GM23248 (cell line): ENCODE measurements at regions not wholly inside any gene's neighbourhood (a gene's known extent, or its start where the extent isn't known, plus 50 kb on each side); places are given as distances from the start of the nearest gene placed in this dataset.
"Not testable (repeated sequence)": the region's sequence is repeated elsewhere in the genome, so short reads cannot be mapped to it uniquely, and the experiment has no call there.

Experiments used
- DNase-seq: peaks from one replicate; pipeline ENCODE4 v3.0.0-alpha.2; 2015
- H2AFZ ChIP-seq: fragments of 200-600 bp; sonication (generic); 2 replicates; pipeline ENCODE4 v1.6.1; 2016; ENCODE audit warnings: antibody characterized with exemption
- H3F3A ChIP-seq: fragments of 200-600 bp; sonication (generic); 2 replicates; pipeline ENCODE4 v1.6.1; 2016; ENCODE audit warnings: mild to moderate bottlenecking, antibody characterized with exemption, mixed run types; ENCODE audit not compliant: insufficient read depth
- H3K27ac ChIP-seq: fragments of 200-600 bp; sonication (generic); 2 replicates; pipeline ENCODE4 v1.5.1; 2016; ENCODE audit warnings: mild to moderate bottlenecking
- H3K27me3 ChIP-seq: fragments of 200-600 bp; sonication (generic); replicated peaks from 2 replicates; pipeline ENCODE4 v1.6.1; 2016; ENCODE audit warnings: mild to moderate bottlenecking; ENCODE audit not compliant: insufficient read depth
- H3K36me3 ChIP-seq: fragments of 200-600 bp; sonication (generic); 2 replicates; pipeline ENCODE4 v1.6.1; 2016; ENCODE audit warnings: low read depth, mild to moderate bottlenecking
- H3K4me1 ChIP-seq: fragments of 200-600 bp; sonication (generic); 2 replicates; pipeline ENCODE4 v1.6.1; 2016; ENCODE audit warnings: mild to moderate bottlenecking; ENCODE audit not compliant: insufficient read depth
- H3K4me2 ChIP-seq: fragments of 200-600 bp; sonication (generic); one replicate; pipeline ENCODE4 v1.6.1; 2016; ENCODE audit warnings: mild to moderate bottlenecking; ENCODE audit not compliant: unreplicated experiment
- H3K4me3 ChIP-seq: fragments of 200-600 bp; sonication (generic); 2 replicates; pipeline ENCODE4 v1.5.1; 2016; ENCODE audit warnings: mild to moderate bottlenecking
- H3K79me2 ChIP-seq: fragments of 200-600 bp; sonication (generic); 2 replicates; pipeline ENCODE4 v1.6.1; 2016; ENCODE audit warnings: mild to moderate bottlenecking; ENCODE audit not compliant: insufficient read depth
- H3K9ac ChIP-seq: fragments of 200-600 bp; sonication (generic); 2 replicates; pipeline ENCODE4 v1.6.1; 2016; ENCODE audit warnings: mild to moderate bottlenecking
- H3K9me2 ChIP-seq: fragments of 200-600 bp; sonication (generic); 2 replicates; pipeline ENCODE4 v1.6.1; 2016; ENCODE audit warnings: mixed run types, mild to moderate bottlenecking, moderate library complexity; ENCODE audit not compliant: insufficient read depth
- H3K9me3 ChIP-seq: fragments of 200-600 bp; sonication (generic); one replicate; pipeline ENCODE4 v1.6.1; 2017; ENCODE audit warnings: low read depth
- H4K20me1 ChIP-seq: fragments of 200-600 bp; sonication (generic); 2 replicates; pipeline ENCODE4 v1.6.0; 2016; ENCODE audit not compliant: insufficient read depth
- EZH2 ChIP-seq: fragments of 200-600 bp; sonication (generic); IDR thresholded peaks from 2 replicates; pipeline ENCODE4 v1.6.1; 2018; ENCODE audit warnings: antibody characterized with exemption, mild to moderate bottlenecking; ENCODE audit not compliant: insufficient read depth, poor library complexity, severe bottlenecking
- EZH2phosphoT487 ChIP-seq: fragments of 200-600 bp; sonication (generic); IDR thresholded peaks from 2 replicates; pipeline ENCODE4 v1.6.1; 2018; ENCODE audit warnings: antibody characterized with exemption, moderate library complexity, mild to moderate bottlenecking, low read depth; ENCODE audit not compliant: insufficient read depth
- WGBS, 2 experiments: methylation state at CpG; one replicate each; pipeline ENCODE4 v1.1.6; 2015 to 2017; ENCODE audit warnings: low lambda C conversion rate in 2 of 2, low coverage in 1 of 2; ENCODE audit errors: missing lambda C conversion rate in 2 of 2; 5-methylcytosine and 5-hydroxymethylcytosine counted together
- in situ Hi-C: fragments of 300-500 bp; cut with MboI; formaldehyde crosslinking; loops from 2 replicates; pipeline ENCODE4 v1.15.0; 2020

- Histone ChIP-seq H3K27me3 (no peaks in the 10 kb centered on the region), H3K4me2 (no peak overlapping the region), H3K9me2 (no peaks in the 10 kb centered on the region), H3F3A (no peaks in the 10 kb centered on the region), H3K9ac (no peak overlapping the region), H3K79me2 (no peaks in the 10 kb centered on the region), H3K4me1 (no peaks in the 10 kb centered on the region), H3K27ac (no peak overlapping the region), H3K4me3 (no peak overlapping the region), H3K9me3 (no peaks in the 10 kb centered on the region), H3K36me3 (no peaks in the 10 kb centered on the region), H2AFZ (no peak overlapping the region), H4K20me1 (no peaks in the 10 kb centered on the region)
- WGBS, 2 experiments, result 13 to 29% methylated on average over 3 of the region's 3 CpGs
- no peak for DNase-seq
- TF ChIP-seq EZH2phosphoT487 (no peak), EZH2 (no peak)
- in situ Hi-C loops, result no loop called here
Observed at GRCh38 chr16:8080817-8081216, 509.5 kb downstream of the TMEM114 start.

- Histone ChIP-seq H3K4me3 (no peak overlapping the region), H3F3A (no peaks in the 10 kb centered on the region)
- WGBS, 2 experiments, result 4% methylated on average over 5 of the region's 5 CpGs
Observed at GRCh38 chr16:8075271-8075670, 515.0 kb downstream of the TMEM114 start.

GRCh38 chr16:8070506-8070905 is 519.8 kb downstream of the TMEM114 start:
- H3F3A ChIP-seq, result no peaks in the 10 kb centered on the region
- DNase-seq, result no peak
- no peak overlapping the region for H3K9ac ChIP-seq
- H3K4me3 ChIP-seq, result no peak overlapping the region
- TF ChIP-seq EZH2phosphoT487 (no peak), EZH2 (no peak)
- WGBS, 2 experiments, result 32 to 38% methylated on average over 2 of the region's 2 CpGs
- no peaks in the 10 kb centered on the region for H3K79me2 ChIP-seq
- H3K9me3 ChIP-seq, result no peaks in the 10 kb centered on the region
- no peak overlapping the region for H3K4me2 ChIP-seq
- H2AFZ ChIP-seq, result no peak overlapping the region
- H4K20me1 ChIP-seq, result no peaks in the 10 kb centered on the region
- no peak overlapping the region for H3K27ac ChIP-seq
- no peaks in the 10 kb centered on the region for H3K4me1 ChIP-seq
- in situ Hi-C loops, result no loop called here
- no peaks in the 10 kb centered on the region for H3K9me2 ChIP-seq
- no peaks in the 10 kb centered on the region for H3K36me3 ChIP-seq
- no peaks in the 10 kb centered on the region for H3K27me3 ChIP-seq

More at GRCh38 chr16:8075271-8075670, 515.0 kb downstream of the TMEM114 start:
- Histone ChIP-seq H3K27me3 (no peaks in the 10 kb centered on the region), H3K9me2 (no peaks in the 10 kb centered on the region), H2AFZ (no peak overlapping the region), H4K20me1 (no peaks in the 10 kb centered on the region), H3K27ac (no peak overlapping the region), H3K79me2 (no peaks in the 10 kb centered on the region), H3K36me3 (no peaks in the 10 kb centered on the region), H3K4me1 (no peaks in the 10 kb centered on the region), H3K9me3 (no peaks in the 10 kb centered on the region), H3K4me2 (no peak overlapping the region), H3K9ac (no peak overlapping the region)
- TF ChIP-seq EZH2, result no peak
- no peak for TF ChIP-seq EZH2phosphoT487
- no peak for DNase-seq
- in situ Hi-C loops, result no loop called here

GRCh38 chr16:8068225-8068624 is 522.1 kb downstream of the TMEM114 start:
- H3K4me2 ChIP-seq, H3K4me3 ChIP-seq, H3K27me3 ChIP-seq, H4K20me1 ChIP-seq, H3K9me2 ChIP-seq, H3K9me3 ChIP-seq, H2AFZ ChIP-seq, H3K4me1 ChIP-seq, DNase-seq, H3K27ac ChIP-seq, H3K9ac ChIP-seq, H3F3A ChIP-seq, in situ Hi-C loops, H3K79me2 ChIP-seq, H3K36me3 ChIP-seq: not testable (repeated sequence)
- 33 to 44% methylated on average over 3 of the region's 3 CpGs for WGBS, 2 experiments

GRCh38 chr16:8063159-8063558 is 527.2 kb downstream of the TMEM114 start:
- H3K9ac ChIP-seq, result no peak overlapping the region
- H3K27ac ChIP-seq, result no peak overlapping the region
- 15 to 21% methylated on average over 4 of the region's 4 CpGs for WGBS, 2 experiments
- H3K79me2 ChIP-seq, result no peaks in the 10 kb centered on the region
- H3K4me3 ChIP-seq, result no peak overlapping the region
- no peaks in the 10 kb centered on the region for H3K4me1 ChIP-seq
- H3K9me2 ChIP-seq, result no peaks in the 10 kb centered on the region
- H3K4me2 ChIP-seq, result no peak overlapping the region
- in situ Hi-C loops, result no loop called here
- H3K36me3 ChIP-seq, result no peaks in the 10 kb centered on the region
- no peaks in the 10 kb centered on the region for H4K20me1 ChIP-seq
- no peak overlapping the region for H2AFZ ChIP-seq
- no peaks in the 10 kb centered on the region for H3K9me3 ChIP-seq
- H3K27me3 ChIP-seq, result no peaks in the 10 kb centered on the region
- no peak for DNase-seq
- no peaks in the 10 kb centered on the region for H3F3A ChIP-seq
- no peak for TF ChIP-seq EZH2phosphoT487
- no peak for TF ChIP-seq EZH2
